Prostate gland (tissue), 2 donors: ENCODE measurements at regions not wholly inside any gene's neighbourhood (a gene's known extent, or its start where the extent isn't known, plus 50 kb on each side); places are given as distances from the start of the nearest gene placed in this dataset.

ENCODE experiments used
- DNase-seq: peaks from one replicate; pipeline ENCODE4 v3.0.0-alpha.2; 2019; ENCODE audit warnings: low spot score
- H3K27ac ChIP-seq, 2 donors: fragments of 200-600 bp; sonication (generic); 2 replicates each; pipeline ENCODE4 v1.5.1; 2017 to 2019
- H3K27me3 ChIP-seq: fragments of 200-600 bp; sonication (generic); replicated peaks from 2 replicates; pipeline ENCODE4 v1.5.1; 2019; ENCODE audit not compliant: insufficient read depth
- H3K36me3 ChIP-seq, 2 donors: fragments of 200-600 bp; sonication (generic); 1 replicate in 1 of 2; 2 replicates in 1 of 2; pipeline versions ENCODE4 v1.5.1 to v1.8.1; 2017 to 2019
- H3K4me1 ChIP-seq: fragments of 200-600 bp; sonication (generic); replicated peaks from 2 replicates; pipeline ENCODE4 v1.5.1; 2019
- H3K4me3 ChIP-seq, 2 donors: fragments of 200-600 bp; sonication (generic); 2 replicates each; pipeline ENCODE4 v1.5.1; 2017 to 2019
- H3K9me3 ChIP-seq: fragments of 200-600 bp; sonication (generic); 2 replicates; pipeline ENCODE4 v1.5.1; 2017
- CTCF ChIP-seq, 4 experiments: fragments of 200-600 bp in 2 of 4; fragments of 450-650 bp in 2 of 4; sonication (generic) in 2 of 4; IDR thresholded peaks; 1 replicate in 3 of 4; 2 replicates in 1 of 4; pipeline ENCODE4 v1.5.1; 2016 to 2019; ENCODE audit warnings: antibody characterized with exemption in 4 of 4, mild to moderate bottlenecking in 2 of 4, moderate library complexity in 2 of 4
- POLR2A ChIP-seq: fragments of 450-650 bp; IDR thresholded peaks from one replicate; pipeline ENCODE4 v1.6.1; 2016; ENCODE audit warnings: antibody characterized with exemption, mild to moderate bottlenecking
- POLR2AphosphoS5 ChIP-seq: sonication (generic); formaldehyde crosslinking; IDR thresholded peaks from one replicate; pipeline ENCODE4 v1.6.1; 2017; ENCODE audit warnings: antibody characterized with exemption
- WGBS: methylation state at CpG from one replicate; pipeline ENCODE4 v1.1.5; 2018; 5-methylcytosine and 5-hydroxymethylcytosine counted together
- intact Hi-C: fragments of 100-400 bp; cut with DNase I; formaldehyde crosslinking; loops from one replicate; pipeline ENCODE4 v1.14.2; 2022

GRCh38 chr10:52678611-52679010, 94.0 kb downstream of the MBL2 start:
- 53% methylated on average over 5 of the region's 5 CpGs for WGBS
- Histone ChIP-seq H3K27ac (no peak overlapping the region), H3K36me3 (no peaks in the 10 kb centered on the region), H3K4me3 (no peak overlapping the region), H3K4me1 (no peaks in the 10 kb centered on the region), H3K9me3 (no peaks in the 10 kb centered on the region), H3K27me3 (no peaks in the 10 kb centered on the region)
- DNase-seq, result no peak
- intact Hi-C loops, result no loop called here
- no peak for TF ChIP-seq POLR2AphosphoS5
- TF ChIP-seq POLR2A, result no peak
- no peak for TF ChIP-seq CTCF (IDR thresholded peaks at IDR 0.05)

- H3K4me1 ChIP-seq, result no peaks in the 10 kb centered on the region
- 80% methylated on average over 6 of the region's 6 CpGs for WGBS
- intact Hi-C loops, result no loop called here
- no peak overlapping the region for H3K4me3 ChIP-seq
- no peaks in the 10 kb centered on the region for H3K9me3 ChIP-seq
- H3K27me3 ChIP-seq, result no peaks in the 10 kb centered on the region
- no peak overlapping the region for H3K27ac ChIP-seq
- H3K36me3 ChIP-seq, result no peaks in the 10 kb centered on the region
- TF ChIP-seq POLR2A, result no peak
- DNase-seq, result no peak
Measured at GRCh38 chr10:52679117-52679516, 93.5 kb downstream of the MBL2 start.

GRCh38 chr10:52682766-52683165, 89.8 kb downstream of the MBL2 start:
- H3K4me3 ChIP-seq, result no peak overlapping the region
- intact Hi-C loops, result no loop called here
- H3K27ac ChIP-seq, result no peak overlapping the region
- no peaks in the 10 kb centered on the region for H3K27me3 ChIP-seq
- H3K9me3 ChIP-seq, result no peaks in the 10 kb centered on the region
- no peak for TF ChIP-seq POLR2A
- peak; percentile 70 for TF ChIP-seq POLR2AphosphoS5
- no peaks in the 10 kb centered on the region for H3K36me3 ChIP-seq
- H3K4me1 ChIP-seq, result no peaks in the 10 kb centered on the region
- peak; percentile 14 for DNase-seq
- WGBS, result 0% methylated on average over 1 of the region's 1 CpG

GRCh38 chr10:52683776-52684175, 88.8 kb downstream of the MBL2 start:
- intact Hi-C loops, result no loop called here
- no peak for TF ChIP-seq POLR2A
- TF ChIP-seq CTCF (IDR thresholded peaks at IDR 0.05), result no peak
- no peak for TF ChIP-seq POLR2AphosphoS5

GRCh38 chr10:52688899-52689298, 83.7 kb downstream of the MBL2 start:
- Histone ChIP-seq H3K27me3 (no peaks in the 10 kb centered on the region), H3K4me3 (no peak overlapping the region), H3K4me1 (no peaks in the 10 kb centered on the region), H3K36me3 (no peaks in the 10 kb centered on the region), H3K27ac (no peak overlapping the region), H3K9me3 (no peaks in the 10 kb centered on the region)
- DNase-seq, result no peak
- 78% methylated on average over 6 of the region's 6 CpGs for WGBS
- intact Hi-C loops, result no loop called here
- TF ChIP-seq POLR2AphosphoS5, result no peak
- no peak for TF ChIP-seq CTCF (IDR thresholded peaks at IDR 0.05)
- TF ChIP-seq POLR2A, result no peak

More at GRCh38 chr10:52683776-52684175, 88.8 kb downstream of the MBL2 start:
- no peaks in the 10 kb centered on the region for H3K36me3 ChIP-seq
- no peak overlapping the region for H3K27ac ChIP-seq
- no peaks in the 10 kb centered on the region for H3K9me3 ChIP-seq
- H3K27me3 ChIP-seq, result no peaks in the 10 kb centered on the region
- H3K4me3 ChIP-seq, result no peak overlapping the region
- DNase-seq, result no peak
- H3K4me1 ChIP-seq, result no peaks in the 10 kb centered on the region
- WGBS, result 64% methylated on average over 2 of the region's 2 CpGs

- Histone ChIP-seq H3K36me3 (no peaks in the 10 kb centered on the region), H3K4me1 (no peaks in the 10 kb centered on the region), H3K27ac (no peak overlapping the region), H3K4me3 (no peak overlapping the region), H3K27me3 (no peaks in the 10 kb centered on the region), H3K9me3 (no peaks in the 10 kb centered on the region)
- DNase-seq, result no peak
- TF ChIP-seq CTCF (IDR thresholded peaks at IDR 0.05), result no peak
- no peak for TF ChIP-seq POLR2A
- TF ChIP-seq POLR2AphosphoS5, result no peak
- 94% methylated on average over 6 of the region's 6 CpGs for WGBS
- intact Hi-C loops, result no loop called here
Measured at GRCh38 chr10:52696232-52696631, 76.4 kb downstream of the MBL2 start.
